HG02973 (cell line): ENCODE measurements at regions not wholly inside any gene's neighbourhood (a gene's known extent, or its start where the extent isn't known, plus 50 kb on each side); places are given as distances from the start of the nearest gene placed in this dataset.

Experiments used
- ATAC-seq: cut with Tn5 transposase; IDR thresholded peaks from one replicate; pipeline ENCODE4 v1.9.1; 2021; ENCODE audit warnings: moderate library complexity; ENCODE audit not compliant: unreplicated experiment

GRCh38 chrX:15191830-15192229 is 78.1 kb downstream of the ASB9 start:
- no peak for ATAC-seq

- ATAC-seq, result no peak
These were observed 81.8 kb downstream of the ASB9 start for GRCh38 chrX:15188039-15188438.

GRCh38 chrX:15177316-15177715 is 92.6 kb downstream of the ASB9 start:
- ATAC-seq, result no peak

- ATAC-seq, result no peak
These were observed 96.5 kb downstream of the ASB9 start for GRCh38 chrX:15173411-15173810.

GRCh38 chrX:15170927-15171326 is 99.0 kb downstream of the ASB9 start:
- no peak for ATAC-seq

- no peak for ATAC-seq
These were observed 102.1 kb downstream of the ASB9 start for GRCh38 chrX:15167826-15168225.

GRCh38 chrX:15165832-15166231 is 104.1 kb downstream of the ASB9 start:
- no peak for ATAC-seq

- ATAC-seq, result no peak
These were observed 106.8 kb downstream of the ASB9 start for GRCh38 chrX:15163131-15163530.

GRCh38 chrX:15160558-15161095 is 109.3 kb downstream of the ASB9 start:
- ATAC-seq, result no peak

- peak; percentile 63 for ATAC-seq
These were observed 111.0 kb downstream of the ASB9 start for GRCh38 chrX:15158736-15159406.

GRCh38 chrX:15158350-15158735 is 111.5 kb downstream of the ASB9 start:
- no peak for ATAC-seq

- ATAC-seq, result no peak
These were observed 112.3 kb downstream of the ASB9 start for GRCh38 chrX:15157624-15158023.

- peak; percentile 73 for ATAC-seq
These were observed 118.4 kb downstream of the ASB9 start for GRCh38 chrX:15151267-15152186.

- ATAC-seq, result no peak
These were observed 119.3 kb downstream of the ASB9 start for GRCh38 chrX:15150586-15150985.

- no peak for ATAC-seq
These were observed 123.4 kb downstream of the ASB9 start for GRCh38 chrX:15146515-15146914.

- ATAC-seq, result no peak
These were observed 126.1 kb downstream of the ASB9 start for GRCh38 chrX:15143825-15144121.

- no peak for ATAC-seq
These were observed 126.6 kb downstream of the ASB9 start for GRCh38 chrX:15143050-15143824.

GRCh38 chrX:15142084-15142715 is 127.7 kb downstream of the ASB9 start:
- ATAC-seq, result no peak

GRCh38 chrX:15136795-15137194 is 133.1 kb downstream of the ASB9 start:
- no peak for ATAC-seq

- no peak for ATAC-seq
These were observed 140.5 kb downstream of the ASB9 start for GRCh38 chrX:15129412-15129811.

- ATAC-seq, result no peak
These were observed 141.0 kb downstream of the ASB9 start for GRCh38 chrX:15128861-15129260.
